NCI-H1694 (cell line): ENCODE measurements at regions not wholly inside any gene's neighbourhood (a gene's known extent, or its start where the extent isn't known, plus 50 kb on each side); places are given as distances from the start of the nearest gene placed in this dataset.
"Not testable (repeated sequence)": the region's sequence is repeated elsewhere in the genome, so short reads cannot be mapped to it uniquely, and the experiment has no call there.

Source experiments
- DNase-seq: peaks from one replicate; lab custom pipeline; 2025; lab: John Stamatoyannopoulos, UW

- DNase-seq, result no peak
Observed at GRCh38 chr20:57104651-57105204, 161.7 kb downstream of the BMP7 start.

- no peak for DNase-seq
Observed at GRCh38 chr20:57106030-57106682, 160.3 kb downstream of the BMP7 start.

- DNase-seq, result no peak
Observed at GRCh38 chr20:57106692-57107091, 159.7 kb downstream of the BMP7 start.

- DNase-seq, result no peak
Observed at GRCh38 chr20:57107208-57107607, 159.2 kb downstream of the BMP7 start.

- no peak for DNase-seq
Observed at GRCh38 chr20:57108218-57108617, 158.2 kb downstream of the BMP7 start.

- DNase-seq, result no peak
Observed at GRCh38 chr20:57108742-57109570, 157.5 kb downstream of the BMP7 start.

GRCh38 chr20:57109571-57109953 is 156.9 kb downstream of the BMP7 start:
- DNase-seq, result no peak

- not testable (repeated sequence) for DNase-seq
Observed at GRCh38 chr20:57110121-57111027, 156.1 kb downstream of the BMP7 start.

- DNase-seq, result no peak
Observed at GRCh38 chr20:57111028-57111373, 155.4 kb downstream of the BMP7 start.

GRCh38 chr20:57112448-57112847 is 154.0 kb downstream of the BMP7 start:
- no peak for DNase-seq

GRCh38 chr20:57114290-57115005 is 152.0 kb downstream of the BMP7 start:
- DNase-seq, result no peak

- no peak for DNase-seq
Observed at GRCh38 chr20:57117296-57117695, 149.1 kb downstream of the BMP7 start.

- no peak for DNase-seq
Observed at GRCh38 chr20:57118107-57118769, 148.2 kb downstream of the BMP7 start.
